Central memory CD8-positive, alpha-beta T cell (primary cell): ENCODE measurements at regions not wholly inside any gene's neighbourhood (a gene's known extent, or its start where the extent isn't known, plus 50 kb on each side); places are given as distances from the start of the nearest gene placed in this dataset.

ENCODE experiments used
- ATAC-seq: fragments of 150-1000 bp; cut with Tn5 transposase; replicated peaks from 2 replicates; pipeline ENCODE4 v1.10.0; 2022; ENCODE audit warnings: mild to moderate bottlenecking, moderate FRiP score, moderate number of reproducible peaks; ENCODE audit not compliant: poor library complexity, severe bottlenecking; ENCODE audit errors: extremely low read depth
- DNase-seq, 2 donors: peaks; one replicate each; pipeline ENCODE4 v3.0.0; 2021; ENCODE audit warnings: low spot score in 2 of 2
- H3K27ac Mint-ChIP-seq: one replicate; pipeline ENCODE4 v1.8.0; 2022; ENCODE audit warnings: low read depth, mild to moderate bottlenecking, moderate library complexity, mixed read lengths
- H3K27me3 Mint-ChIP-seq: one replicate; pipeline ENCODE4 v1.8.0; 2022; ENCODE audit warnings: mixed read lengths
- H3K36me3 Mint-ChIP-seq: one replicate; pipeline ENCODE4 v1.8.0; 2022; ENCODE audit warnings: mild to moderate bottlenecking, moderate library complexity, mixed read lengths; ENCODE audit not compliant: insufficient read depth
- H3K4me1 Mint-ChIP-seq: one replicate; pipeline ENCODE4 v1.8.0; 2022; ENCODE audit warnings: mixed read lengths
- H3K4me3 Mint-ChIP-seq: one replicate; pipeline ENCODE4 v1.8.0; 2022; ENCODE audit warnings: mild to moderate bottlenecking, moderate library complexity, mixed read lengths
- H3K9me3 Mint-ChIP-seq: one replicate; pipeline ENCODE4 v1.8.0; 2022; ENCODE audit warnings: mixed read lengths

DNA sequence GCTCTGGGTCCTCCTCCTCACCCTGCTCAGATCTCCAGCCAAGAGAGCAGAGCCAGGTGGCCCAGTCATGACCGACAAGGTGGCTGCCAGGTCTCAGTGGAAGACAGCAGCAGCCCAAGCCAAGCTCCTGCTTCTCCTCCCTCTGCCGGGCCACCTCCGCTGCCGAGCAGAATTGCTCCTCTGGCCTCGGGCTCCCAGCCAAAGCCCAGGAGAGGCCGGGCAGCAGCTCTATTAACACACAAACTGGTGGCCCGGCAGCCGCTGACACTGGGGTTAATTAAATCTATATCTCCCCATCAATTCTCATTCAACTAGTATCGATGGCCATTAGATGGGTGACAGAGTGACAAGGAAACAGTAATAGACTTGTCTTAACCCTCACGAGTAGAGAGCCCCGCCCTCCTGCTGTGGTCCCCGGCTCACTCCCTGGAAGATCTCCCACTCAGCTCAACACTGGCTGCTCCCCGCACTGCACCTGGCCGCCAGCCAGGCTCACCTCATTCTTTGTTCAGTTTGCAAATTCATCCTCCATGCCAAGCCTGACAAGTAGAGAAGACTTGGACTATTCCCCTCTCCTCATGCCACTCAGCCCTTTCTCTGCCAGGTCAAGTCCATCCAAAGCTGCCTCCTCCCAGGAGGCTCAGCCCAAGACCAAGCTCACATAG is 74.1 kb upstream of the UNC5B start:
- Mint-ChIP-seq H3K4me1 (no peaks in the 10 kb centered on the region), H3K27ac (no peak overlapping the region), H3K9me3 (no peaks in the 10 kb centered on the region), H3K4me3 (no peak overlapping the region), H3K27me3 (peaks cover 58% of the 10 kb centered on the region), H3K36me3 (no peaks in the 10 kb centered on the region)
- ATAC-seq: no peak
- peak in 1 of 2 donors; percentile 4 for DNase-seq

DNA sequence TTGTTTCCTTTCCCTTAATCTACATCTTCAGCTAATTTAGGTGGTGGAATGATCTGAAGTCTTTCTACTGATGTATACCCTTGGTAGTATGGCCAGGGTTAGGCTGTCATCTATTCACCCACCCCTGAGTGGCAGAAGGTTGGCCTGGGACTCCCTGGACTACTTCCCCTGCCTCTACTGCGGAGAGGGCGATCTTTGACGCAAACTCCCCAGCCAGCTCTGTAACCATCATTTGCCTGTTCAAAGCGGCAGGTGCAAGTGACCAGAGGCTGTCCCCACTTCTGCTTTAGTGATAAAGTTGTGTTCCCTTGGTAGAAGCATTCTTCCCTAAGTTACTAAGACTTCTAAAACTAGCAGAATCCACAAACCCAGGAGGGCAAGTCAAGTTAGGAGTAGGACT is 70.8 kb upstream of the UNC5B start:
- Mint-ChIP-seq H3K9me3 (no peaks in the 10 kb centered on the region), H3K27ac (no peak overlapping the region), H3K36me3 (no peaks in the 10 kb centered on the region), H3K27me3 (peaks cover 38% of the 10 kb centered on the region), H3K4me3 (no peak overlapping the region), H3K4me1 (no peaks in the 10 kb centered on the region)
- no peak for DNase-seq
- no peak for ATAC-seq

DNA sequence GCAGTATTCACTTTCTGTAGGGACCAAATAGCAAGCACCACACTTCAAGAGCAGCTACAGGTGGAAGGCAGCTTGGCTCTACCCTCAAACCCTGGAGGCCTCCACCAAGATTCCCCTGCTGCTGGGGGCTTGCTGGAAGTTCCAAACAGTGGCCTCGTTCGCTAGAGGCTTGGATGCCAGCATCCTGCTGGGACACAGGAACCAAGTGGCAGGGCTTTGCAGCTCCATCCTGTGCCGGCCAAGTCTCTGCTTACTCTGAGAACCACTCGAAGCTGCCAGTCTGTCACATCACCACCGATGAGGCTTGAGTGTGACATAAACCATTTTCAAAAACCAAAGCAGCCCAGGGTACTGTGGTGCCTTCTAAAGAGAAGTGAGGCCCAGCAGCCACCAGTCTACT is 69.2 kb upstream of the UNC5B start:
- ATAC-seq (no peak), DNase-seq (no peak)
- peaks cover 29% of the 10 kb centered on the region for H3K27me3 Mint-ChIP-seq
- H3K27ac Mint-ChIP-seq: no peak overlapping the region
- H3K4me3 Mint-ChIP-seq: no peak overlapping the region
- H3K36me3 Mint-ChIP-seq: no peaks in the 10 kb centered on the region
- H3K9me3 Mint-ChIP-seq: no peaks in the 10 kb centered on the region
- H3K4me1 Mint-ChIP-seq: no peaks in the 10 kb centered on the region

DNA sequence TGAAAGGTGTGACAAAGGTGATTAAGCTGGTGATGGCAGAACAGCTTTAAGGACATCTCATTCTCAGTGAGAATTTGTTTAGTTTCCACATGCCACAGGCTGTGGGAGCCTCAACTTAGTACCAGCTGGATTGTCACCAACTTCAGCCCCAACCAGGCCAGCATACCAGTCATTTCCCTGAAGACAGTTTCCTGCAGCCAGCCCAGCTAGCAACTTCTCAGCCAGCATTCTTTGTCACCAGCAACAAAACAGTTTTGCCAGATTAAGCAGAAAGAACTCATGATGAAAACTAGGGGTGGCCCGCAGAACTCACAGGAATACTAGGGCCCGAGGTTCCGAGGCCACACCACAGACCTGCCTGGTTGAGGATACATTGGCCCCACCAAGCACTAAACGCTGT is 68.8 kb upstream of the UNC5B start:
- Mint-ChIP-seq H3K9me3 (no peaks in the 10 kb centered on the region), H3K27me3 (peaks cover 25% of the 10 kb centered on the region), H3K4me3 (no peak overlapping the region), H3K36me3 (no peaks in the 10 kb centered on the region), H3K27ac (no peak overlapping the region), H3K4me1 (no peaks in the 10 kb centered on the region)
- DNase-seq (no peak), ATAC-seq (no peak)

DNA sequence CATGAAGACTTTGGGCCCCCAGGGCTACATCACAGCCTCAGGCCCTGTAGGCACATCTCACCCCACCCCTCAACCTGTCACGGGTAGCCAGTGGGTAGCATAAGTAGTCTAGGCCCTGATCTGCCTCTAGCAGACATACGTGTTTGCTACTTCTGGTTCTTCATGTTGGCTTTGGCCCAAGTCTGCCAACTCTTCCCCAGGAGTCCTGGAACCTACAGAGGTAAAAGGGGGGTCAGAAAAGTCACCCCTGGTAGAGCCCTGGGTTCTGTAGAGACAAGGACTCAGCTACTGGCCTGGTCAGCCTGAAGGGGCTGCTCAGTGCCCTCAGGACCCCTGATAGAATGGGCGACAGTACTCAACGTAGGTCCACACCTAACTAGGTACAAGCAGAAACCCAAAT is 67.5 kb upstream of the UNC5B start:
- Mint-ChIP-seq H3K4me1 (no peaks in the 10 kb centered on the region), H3K36me3 (no peaks in the 10 kb centered on the region), H3K4me3 (no peak overlapping the region), H3K27me3 (peaks cover 13% of the 10 kb centered on the region), H3K27ac (no peak overlapping the region), H3K9me3 (no peaks in the 10 kb centered on the region)
- ATAC-seq: no peak
- no peak for DNase-seq

DNA sequence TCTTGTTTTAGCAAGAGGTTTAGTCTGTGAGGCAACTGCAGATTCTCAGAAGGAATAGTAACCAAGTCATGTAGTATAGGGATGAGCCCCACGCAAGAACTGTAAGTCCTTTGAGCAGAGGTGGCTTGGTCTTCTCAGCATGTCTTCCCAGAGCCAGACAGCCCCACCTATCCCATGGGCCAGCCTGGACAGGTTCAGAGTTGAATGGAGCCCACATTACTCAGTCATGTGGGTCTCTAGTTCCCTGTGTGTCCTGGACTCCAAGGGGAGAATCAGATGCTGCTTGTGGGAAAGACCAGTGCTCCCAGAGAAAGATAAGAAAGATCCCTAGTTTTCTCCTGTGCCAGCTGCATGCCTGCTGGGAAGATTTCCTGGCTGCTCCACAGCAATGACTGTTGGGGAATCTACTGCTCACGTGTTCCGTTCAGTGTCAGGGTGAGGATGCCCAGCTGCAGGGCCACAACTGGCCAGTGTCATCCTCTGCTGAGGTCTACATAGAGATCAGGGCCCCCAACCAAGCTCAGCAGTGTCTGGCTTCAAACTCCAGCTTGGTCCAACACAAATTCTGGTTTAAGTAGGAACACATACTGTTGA is 66.9 kb upstream of the UNC5B start:
- Mint-ChIP-seq H3K9me3 (no peaks in the 10 kb centered on the region), H3K27ac (no peak overlapping the region), H3K27me3 (peaks cover 13% of the 10 kb centered on the region), H3K4me3 (no peak overlapping the region), H3K4me1 (no peaks in the 10 kb centered on the region), H3K36me3 (no peaks in the 10 kb centered on the region)
- DNase-seq: no peak
- no peak for ATAC-seq

DNA sequence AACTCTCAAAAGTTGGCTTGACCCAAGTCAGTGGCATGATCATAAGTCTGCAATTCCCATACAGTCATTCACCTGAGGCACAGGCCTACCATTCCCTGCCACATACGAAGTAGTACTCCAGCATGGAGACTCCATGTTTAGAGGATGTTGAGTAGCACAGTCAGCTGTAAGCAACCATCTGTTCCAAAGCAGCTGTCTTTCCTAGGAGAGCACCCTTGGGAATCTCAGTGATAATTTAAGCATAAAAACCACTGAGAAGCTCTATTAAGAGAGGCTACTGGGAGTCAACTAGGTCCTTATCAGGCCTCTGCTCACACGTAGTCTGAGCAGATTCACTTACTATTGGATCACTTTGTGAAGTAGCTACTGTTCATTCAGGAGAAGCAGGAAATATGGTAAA is 61.6 kb upstream of the UNC5B start:
- H3K4me1 Mint-ChIP-seq: no peaks in the 10 kb centered on the region

DNA sequence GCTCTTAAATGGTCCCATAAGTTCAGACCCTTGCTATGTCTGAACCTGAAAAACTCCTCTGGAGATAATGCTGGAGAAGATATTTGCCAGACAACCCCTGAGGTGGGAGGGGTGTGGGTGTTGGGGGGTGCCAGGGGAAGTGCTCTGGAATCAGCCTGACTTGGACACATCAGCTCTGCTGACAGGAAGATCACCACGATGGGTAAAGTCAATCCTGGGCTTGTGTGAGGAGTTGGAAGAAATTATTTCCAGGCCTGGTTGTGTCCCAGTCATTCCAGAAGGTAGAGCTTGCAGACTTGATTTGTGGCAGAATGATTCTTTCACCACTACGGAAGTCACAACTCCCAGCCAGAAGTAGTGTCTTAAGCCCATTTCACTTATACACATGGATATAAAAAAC is 60.3 kb upstream of the UNC5B start:
- ATAC-seq: no peak
- Mint-ChIP-seq H3K36me3 (no peaks in the 10 kb centered on the region), H3K27ac (no peak overlapping the region), H3K4me3 (no peak overlapping the region), H3K27me3 (peaks cover 1% of the 10 kb centered on the region), H3K4me1 (no peaks in the 10 kb centered on the region), H3K9me3 (no peaks in the 10 kb centered on the region)
- DNase-seq: no peak

More for the DNA sequence above, 61.6 kb upstream of the UNC5B start:
- no peak for DNase-seq
- Mint-ChIP-seq H3K27ac (no peak overlapping the region), H3K9me3 (no peaks in the 10 kb centered on the region), H3K27me3 (peaks cover 13% of the 10 kb centered on the region), H3K4me3 (no peak overlapping the region), H3K36me3 (no peaks in the 10 kb centered on the region)
- ATAC-seq: no peak

DNA sequence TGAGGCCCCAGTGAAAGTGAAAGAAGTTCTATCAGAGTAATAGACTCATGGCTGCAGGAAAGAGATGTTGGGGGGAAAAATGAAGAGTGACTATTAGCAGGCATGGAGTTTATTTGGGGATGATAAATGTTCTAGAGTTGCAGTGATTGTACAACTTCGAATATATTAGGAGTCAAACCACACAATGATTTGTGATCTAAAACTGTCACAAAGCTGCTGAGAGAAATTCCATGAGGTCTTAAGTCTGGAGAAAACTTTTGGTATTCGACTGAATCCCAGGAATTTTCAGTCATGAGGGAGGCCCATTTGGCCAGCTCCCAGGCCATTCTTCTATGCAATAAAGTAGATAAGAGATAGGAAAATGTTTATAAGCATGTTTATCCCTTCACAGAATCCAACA is 55.9 kb upstream of the UNC5B start:
- DNase-seq: no peak
- Mint-ChIP-seq H3K4me3 (no peak overlapping the region), H3K4me1 (no peaks in the 10 kb centered on the region), H3K9me3 (no peaks in the 10 kb centered on the region), H3K27ac (no peak overlapping the region), H3K36me3 (no peaks in the 10 kb centered on the region), H3K27me3 (no peaks in the 10 kb centered on the region)
- no peak for ATAC-seq

DNA sequence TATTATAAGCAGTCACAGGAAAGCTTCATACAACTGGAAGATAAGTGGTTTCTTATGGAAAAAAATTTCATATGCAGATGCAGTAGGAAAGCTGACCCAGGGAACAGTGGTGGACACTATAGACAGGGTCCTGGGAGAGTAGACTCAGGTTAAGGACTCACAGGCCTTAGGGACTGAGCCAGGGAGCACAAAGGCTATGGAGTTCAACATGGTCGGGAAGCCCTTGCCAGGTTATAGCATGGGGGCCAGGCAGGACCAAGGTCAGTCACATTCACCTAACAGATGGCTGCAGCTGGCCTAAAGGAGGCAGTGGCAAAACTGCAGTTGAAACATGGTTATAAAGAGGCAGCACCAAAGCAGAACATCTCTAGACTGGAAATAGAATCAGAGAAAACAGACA is 54.9 kb upstream of the UNC5B start:
- DNase-seq (no peak), ATAC-seq (no peak)
- H3K27ac Mint-ChIP-seq: no peak overlapping the region
- no peaks in the 10 kb centered on the region for H3K4me1 Mint-ChIP-seq
- no peak overlapping the region for H3K4me3 Mint-ChIP-seq
- no peaks in the 10 kb centered on the region for H3K36me3 Mint-ChIP-seq
- H3K27me3 Mint-ChIP-seq: no peaks in the 10 kb centered on the region
- no peaks in the 10 kb centered on the region for H3K9me3 Mint-ChIP-seq

DNA sequence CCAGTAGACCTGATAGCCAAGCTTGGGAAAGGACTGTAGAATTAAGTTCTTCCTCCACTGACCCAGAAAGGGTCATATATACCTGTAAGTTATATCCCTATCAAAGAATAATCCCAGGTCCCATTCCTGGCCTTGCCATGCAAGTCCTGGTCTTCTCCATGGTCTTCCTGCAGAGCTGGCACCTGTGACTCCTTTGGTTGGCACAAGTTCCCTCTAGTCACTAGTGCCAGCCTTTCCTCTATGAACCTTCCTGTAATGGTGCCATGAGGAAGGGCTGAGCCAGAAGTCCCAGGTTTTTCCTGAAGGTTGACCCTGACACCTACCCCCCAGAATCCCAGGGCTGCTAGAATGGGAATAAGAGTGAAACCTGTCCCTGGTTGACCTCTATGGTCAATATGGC is 54.1 kb upstream of the UNC5B start:
- Mint-ChIP-seq H3K27me3 (no peaks in the 10 kb centered on the region), H3K9me3 (no peaks in the 10 kb centered on the region)
- ATAC-seq: no peak

DNA sequence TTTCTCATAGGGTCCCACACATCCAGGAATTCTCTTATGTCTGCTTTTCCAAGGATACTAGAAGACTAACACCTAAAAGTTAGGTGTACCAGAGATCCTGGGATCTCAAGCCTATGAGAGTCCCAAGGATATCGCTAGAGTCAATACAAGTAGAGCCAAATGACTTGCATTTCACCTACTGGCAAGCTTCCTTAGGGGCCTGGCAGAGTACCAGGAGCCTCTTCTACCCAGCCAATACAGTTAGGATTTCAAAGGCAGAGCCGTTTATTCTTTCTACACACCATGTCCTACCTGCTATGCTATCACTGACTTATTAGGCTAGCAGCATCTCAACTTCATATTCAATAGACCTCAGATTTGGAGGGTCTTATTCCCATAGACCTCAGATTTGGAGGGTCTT is 53.5 kb upstream of the UNC5B start:
- no peak for ATAC-seq
- no peak overlapping the region for H3K27ac Mint-ChIP-seq

More for the DNA sequence above, 54.1 kb upstream of the UNC5B start:
- Mint-ChIP-seq H3K4me3 (no peak overlapping the region), H3K36me3 (no peaks in the 10 kb centered on the region), H3K4me1 (no peaks in the 10 kb centered on the region), H3K27ac (no peak overlapping the region)
- DNase-seq: no peak

DNA sequence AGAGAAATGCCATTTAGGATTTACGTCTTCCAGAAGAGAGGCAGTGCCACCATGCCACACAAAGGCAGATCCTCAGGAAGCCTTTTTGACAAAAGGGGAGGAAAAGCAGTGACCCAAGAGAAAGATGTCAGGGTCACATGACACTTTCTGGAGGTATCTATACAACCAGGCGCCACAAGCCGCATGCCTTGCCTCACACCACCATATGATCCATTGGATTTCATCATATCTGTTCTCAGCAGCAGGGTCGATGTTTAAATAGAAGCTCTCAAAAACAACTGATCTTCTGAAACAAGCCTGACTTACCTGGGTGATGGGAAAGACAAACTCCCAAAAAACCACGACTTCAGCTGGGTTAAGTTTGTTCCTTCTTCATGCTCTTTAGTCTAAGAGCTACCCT is 52.5 kb upstream of the UNC5B start:
- Mint-ChIP-seq H3K27me3 (no peaks in the 10 kb centered on the region), H3K4me3 (no peak overlapping the region), H3K4me1 (no peaks in the 10 kb centered on the region), H3K36me3 (no peaks in the 10 kb centered on the region), H3K27ac (no peak overlapping the region), H3K9me3 (no peaks in the 10 kb centered on the region)
- DNase-seq: no peak
- ATAC-seq: no peak

More for the DNA sequence above, 53.5 kb upstream of the UNC5B start:
- no peak for DNase-seq
- no peaks in the 10 kb centered on the region for H3K36me3 Mint-ChIP-seq
- H3K27me3 Mint-ChIP-seq: no peaks in the 10 kb centered on the region
- H3K4me1 Mint-ChIP-seq: no peaks in the 10 kb centered on the region
- no peaks in the 10 kb centered on the region for H3K9me3 Mint-ChIP-seq
- no peak overlapping the region for H3K4me3 Mint-ChIP-seq
